ENCODE measurements at regions not wholly inside any gene's neighbourhood (a gene's known extent, or its start where the extent isn't known, plus 50 kb on each side); places are given as distances from the start of the nearest gene placed in this dataset.

- Mint-ChIP-seq H3K27me3 (no peaks in the 10 kb centered on the region), H3K27ac (no peak overlapping the region), H3K4me3 (no peak overlapping the region), H3K36me3 (ENCODE audit: low read depth) (no peaks in the 10 kb centered on the region), H3K4me1 (ENCODE audit: low read depth) (peaks cover 13% of the 10 kb centered on the region), H3K9me3 (no peaks in the 10 kb centered on the region)
- CTCF ChIA-PET: interaction anchor here (0.6 kb wide), 1 partner anchor 655 kb away, joined by 3 read pairs; no protein-coding TSS in a partner anchor
- POLR2A ChIA-PET: no interaction called here
- DNase-seq (no peak), ATAC-seq (no peak)
- no peak for TF ChIP-seq CTCF (IDR thresholded peaks at IDR 0.05)
- intact Hi-C loops (cut with micrococcal nuclease): no loop called here
Observed at GRCh38 chr1:193312432-193312831, 126.0 kb upstream of the B3GALT2 start.

GRCh38 chr1:193311226-193311948 is 125.0 kb upstream of the B3GALT2 start:
- POLR2A ChIA-PET: interaction anchor here (1.0 kb wide), 1 partner anchor 21 kb away, joined by 3 read pairs; no protein-coding TSS in a partner anchor
- Mint-ChIP-seq H3K4me3 (no peak overlapping the region), H3K27me3 (no peaks in the 10 kb centered on the region), H3K4me1 (ENCODE audit: low read depth) (peaks cover 13% of the 10 kb centered on the region), H3K27ac (no peak overlapping the region), H3K9me3 (no peaks in the 10 kb centered on the region), H3K36me3 (ENCODE audit: low read depth) (no peaks in the 10 kb centered on the region)
- intact Hi-C loops (cut with micrococcal nuclease): no loop called here
- no peak for TF ChIP-seq CTCF (IDR thresholded peaks at IDR 0.05)
- ATAC-seq: no peak
- CTCF ChIA-PET: interaction anchor here (0.6 to 1.3 kb wide), 2 partner anchors 17 to 474 kb away, joined by 3 read pairs; no protein-coding TSS in a partner anchor
- DNase-seq: no peak

GRCh38 chr1:193310564-193310963 is 124.2 kb upstream of the B3GALT2 start:
- no peak for ATAC-seq
- no peak overlapping the region for H3K27ac Mint-ChIP-seq
- no peaks in the 10 kb centered on the region for H3K27me3 Mint-ChIP-seq
- peaks cover 13% of the 10 kb centered on the region for H3K4me1 Mint-ChIP-seq (ENCODE audit: low read depth)
- POLR2A ChIA-PET: interaction anchor here (0.6 kb wide), 1 partner anchor 29 kb away, joined by 3 read pairs; no protein-coding TSS in a partner anchor
- intact Hi-C loops (cut with micrococcal nuclease): no loop called here
- TF ChIP-seq CTCF (IDR thresholded peaks at IDR 0.05): no peak
- DNase-seq: no peak
- CTCF ChIA-PET: interaction anchor here (0.6 to 1.3 kb wide), 2 partner anchors 18 to 475 kb away, joined by 3 read pairs; no protein-coding TSS in a partner anchor
- no peaks in the 10 kb centered on the region for H3K9me3 Mint-ChIP-seq
- H3K4me3 Mint-ChIP-seq: no peak overlapping the region
- no peaks in the 10 kb centered on the region for H3K36me3 Mint-ChIP-seq (ENCODE audit: low read depth)

GRCh38 chr1:193309936-193310475 is 123.6 kb upstream of the B3GALT2 start:
- no peak overlapping the region for H3K27ac Mint-ChIP-seq
- DNase-seq: no peak
- no peak for TF ChIP-seq CTCF (IDR thresholded peaks at IDR 0.05)
- no peak overlapping the region for H3K4me3 Mint-ChIP-seq
- no peaks in the 10 kb centered on the region for H3K36me3 Mint-ChIP-seq (ENCODE audit: low read depth)
- peaks cover 13% of the 10 kb centered on the region for H3K4me1 Mint-ChIP-seq (ENCODE audit: low read depth)
- ChIA-PET POLR2A (interaction anchor here (0.6 kb wide), 1 partner anchor 29 kb away, joined by 3 read pairs; no protein-coding TSS in a partner anchor), CTCF (interaction anchor here (1.3 kb wide), 1 partner anchor 19 kb away, joined by 3 read pairs; no protein-coding TSS in a partner anchor)
- intact Hi-C loops (cut with micrococcal nuclease): no loop called here
- H3K27me3 Mint-ChIP-seq: no peaks in the 10 kb centered on the region
- no peak for ATAC-seq
- H3K9me3 Mint-ChIP-seq: no peaks in the 10 kb centered on the region

- ATAC-seq (no peak), DNase-seq (no peak)
- Mint-ChIP-seq H3K36me3 (ENCODE audit: low read depth) (no peaks in the 10 kb centered on the region), H3K9me3 (no peaks in the 10 kb centered on the region), H3K27ac (no peak overlapping the region), H3K27me3 (no peaks in the 10 kb centered on the region), H3K4me3 (no peak overlapping the region), H3K4me1 (ENCODE audit: low read depth) (peaks cover 13% of the 10 kb centered on the region)
- ChIA-PET POLR2A (no interaction called here), CTCF (no interaction called here)
- intact Hi-C loops (cut with micrococcal nuclease): no loop called here
- no peak for TF ChIP-seq CTCF (IDR thresholded peaks at IDR 0.05)
Observed at GRCh38 chr1:193308438-193308837, 122.0 kb upstream of the B3GALT2 start.
